H9 (cell line): ENCODE measurements at regions not wholly inside any gene's neighbourhood (a gene's known extent, or its start where the extent isn't known, plus 50 kb on each side); places are given as distances from the start of the nearest gene placed in this dataset.

ENCODE experiments used
- DNase-seq: peaks from one replicate; pipeline ENCODE4 v3.0.0-alpha.2; 2017
- H2AFZ ChIP-seq: one replicate; pipeline ENCODE4 v1.6.1; 2013; ENCODE audit warnings: mild to moderate bottlenecking, low read length, control low read depth, moderate library complexity
- H2AK5ac ChIP-seq: 2 replicates; pipeline ENCODE4 v1.6.1; 2013; ENCODE audit warnings: low read length, control low read depth, mixed read lengths; ENCODE audit not compliant: insufficient read length
- H2BK120ac ChIP-seq: one replicate; pipeline ENCODE4 v1.6.1; 2013; ENCODE audit warnings: low read depth, mild to moderate bottlenecking, low read length, control low read depth, inconsistent platforms; ENCODE audit not compliant: poor library complexity, severe bottlenecking
- H2BK12ac ChIP-seq: 2 replicates; pipeline ENCODE4 v1.6.1; 2013; ENCODE audit warnings: low read length, control low read depth, mixed read lengths, low read depth; ENCODE audit not compliant: insufficient read length
- H2BK15ac ChIP-seq: 2 replicates; pipeline ENCODE4 v1.6.1; 2013; ENCODE audit warnings: low read depth, low read length, control low read depth
- H2BK20ac ChIP-seq: one replicate; pipeline ENCODE4 v1.6.1; 2013; ENCODE audit warnings: low read depth, mild to moderate bottlenecking, low read length, control low read depth, inconsistent platforms; ENCODE audit not compliant: poor library complexity, severe bottlenecking
- H2BK5ac ChIP-seq: 2 replicates; pipeline ENCODE4 v1.6.1; 2013; ENCODE audit warnings: low read length, control low read depth, mixed read lengths; ENCODE audit not compliant: insufficient read length
- H3K14ac ChIP-seq: 2 replicates; pipeline ENCODE4 v1.6.1; 2013; ENCODE audit warnings: low read length, control low read depth; ENCODE audit not compliant: insufficient read depth
- H3K18ac ChIP-seq: 2 replicates; pipeline ENCODE4 v1.6.1; 2013; ENCODE audit warnings: low read depth, mild to moderate bottlenecking, mixed read lengths, low read length, control low read depth; ENCODE audit not compliant: insufficient read length
- H3K23ac ChIP-seq: 2 replicates; pipeline ENCODE4 v1.6.1; 2013; ENCODE audit warnings: low read length, control low read depth, mixed read lengths, low read depth; ENCODE audit not compliant: insufficient read length
- H3K23me2 ChIP-seq: 2 replicates; pipeline ENCODE4 v1.6.1; 2013; ENCODE audit warnings: low read depth, mild to moderate bottlenecking, mixed read lengths, low read length, control low read depth; ENCODE audit not compliant: insufficient read length, poor library complexity, severe bottlenecking
- H3K27ac ChIP-seq: 2 replicates; pipeline ENCODE4 v1.5.1; 2013; ENCODE audit warnings: low read length, control low read depth, mixed read lengths, low read depth; ENCODE audit not compliant: insufficient read length
- H3K27me3 ChIP-seq: 2 replicates; pipeline ENCODE4 v1.6.1; 2013; ENCODE audit warnings: low read length, control low read depth, inconsistent platforms; ENCODE audit not compliant: insufficient read depth
- H3K4ac ChIP-seq: 2 replicates; pipeline ENCODE4 v1.6.1; 2013; ENCODE audit warnings: low read depth, mild to moderate bottlenecking, control low read depth, inconsistent platforms, low read length, moderate library complexity
- H3K4me1 ChIP-seq: 2 replicates; pipeline ENCODE4 v1.6.1; 2013; ENCODE audit warnings: low read length, control low read depth, inconsistent platforms; ENCODE audit not compliant: insufficient read depth
- H3K4me2 ChIP-seq: 2 replicates; pipeline ENCODE4 v1.6.1; 2013; ENCODE audit warnings: low read length, control low read depth, mixed read lengths; ENCODE audit not compliant: insufficient read length, insufficient read depth
- H3K56ac ChIP-seq: 2 replicates; pipeline ENCODE4 v1.6.1; 2013; ENCODE audit warnings: low read depth, mild to moderate bottlenecking, mixed read lengths, low read length, control low read depth; ENCODE audit not compliant: insufficient read length
- H3K79me1 ChIP-seq: 2 replicates; pipeline ENCODE4 v1.6.1; 2013; ENCODE audit warnings: low read depth, mild to moderate bottlenecking, moderate library complexity, low read length, control low read depth, inconsistent platforms; ENCODE audit not compliant: insufficient read depth, poor library complexity, severe bottlenecking
- H3K79me2 ChIP-seq: 2 replicates; pipeline ENCODE4 v1.6.1; 2013; ENCODE audit warnings: low read length, control low read depth, inconsistent platforms; ENCODE audit not compliant: insufficient read depth
- H3K9ac ChIP-seq: 2 replicates; pipeline ENCODE4 v1.6.1; 2013; ENCODE audit warnings: low read length, control low read depth, mixed read lengths; ENCODE audit not compliant: insufficient read length; ENCODE audit errors: extremely low read depth
- H3K9me3 ChIP-seq: one replicate; pipeline ENCODE4 v1.6.1; 2013; ENCODE audit warnings: low read depth, low read length, inconsistent platforms; ENCODE audit not compliant: control insufficient read depth
- H3T11ph ChIP-seq: one replicate; pipeline ENCODE4 v1.6.1; 2013; ENCODE audit warnings: mild to moderate bottlenecking, low read length, control low read depth, inconsistent platforms
- H4K20me1 ChIP-seq: one replicate; pipeline ENCODE4 v1.6.1; 2013; ENCODE audit not compliant: control insufficient read depth, insufficient read length, insufficient read depth
- H4K5ac ChIP-seq: 2 replicates; pipeline ENCODE4 v1.6.1; 2013; ENCODE audit warnings: low read depth, mild to moderate bottlenecking, mixed read lengths, low read length, control low read depth; ENCODE audit not compliant: insufficient read length
- H4K8ac ChIP-seq: replicated peaks from 2 replicates; pipeline ENCODE4 v1.6.1; 2013; ENCODE audit warnings: low read length, control low read depth, mixed read lengths, low read depth; ENCODE audit not compliant: insufficient read length
- H4K91ac ChIP-seq: 2 replicates; pipeline ENCODE4 v1.6.1; 2013; ENCODE audit warnings: low read depth, mild to moderate bottlenecking, moderate library complexity, mixed read lengths, low read length, control low read depth; ENCODE audit not compliant: insufficient read length
- H3K27ac Mint-ChIP-seq, 3 experiments: 2 replicates in 2 of 3; 3 replicates in 1 of 3; pipeline ENCODE4 v1.8.0; 2020 to 2021; ENCODE audit warnings: mixed read lengths in 3 of 3, mild to moderate bottlenecking in 1 of 3, moderate library complexity in 1 of 3
- H3K27me3 Mint-ChIP-seq: 2 replicates; pipeline ENCODE4 v1.8.0; 2021; ENCODE audit warnings: low read depth, mild to moderate bottlenecking, moderate library complexity, mixed read lengths
- H3K36me3 Mint-ChIP-seq, 3 experiments: 2 replicates in 2 of 3; 3 replicates in 1 of 3; pipeline ENCODE4 v1.8.0; 2020 to 2021; ENCODE audit warnings: low read depth in 3 of 3, mixed read lengths in 3 of 3; ENCODE audit not compliant: insufficient read depth in 1 of 3
- H3K4me1 Mint-ChIP-seq, 2 experiments: 2 replicates each; pipeline ENCODE4 v1.8.0; 2020; ENCODE audit warnings: mixed read lengths in 2 of 2
- H3K4me3 Mint-ChIP-seq, 2 experiments: 2 replicates in 1 of 2; 3 replicates in 1 of 2; pipeline ENCODE4 v1.8.0; 2020 to 2021; ENCODE audit warnings: mild to moderate bottlenecking in 2 of 2, mixed read lengths in 2 of 2, moderate library complexity in 1 of 2
- H3K9me3 Mint-ChIP-seq, 2 experiments: 2 replicates in 1 of 2; 3 replicates in 1 of 2; pipeline ENCODE4 v1.8.0; 2020; ENCODE audit warnings: mild to moderate bottlenecking in 2 of 2, mixed read lengths in 2 of 2, moderate library complexity in 1 of 2
- WGBS: extraction: QIAGEN DNeasy Blood & Tissue Kit; methylation state at CpG from one replicate; pipeline ENCODE4 v1.1.7; 2013; ENCODE audit warnings: missing lambda C conversion rate, low lambda C conversion rate, mixed read lengths; ENCODE audit not compliant: insufficient read length; ENCODE audit errors: extremely low coverage; 5-methylcytosine and 5-hydroxymethylcytosine counted together
- TF ChIP-seq, protein P1 (sequence below): fragments of 200-600 bp; sonication (generic); conservative IDR thresholded peaks from 3 replicates; pipeline ENCODE4 v1.8.0; 2021; ENCODE audit warnings: antibody characterized with exemption, mild to moderate bottlenecking

DNA sequence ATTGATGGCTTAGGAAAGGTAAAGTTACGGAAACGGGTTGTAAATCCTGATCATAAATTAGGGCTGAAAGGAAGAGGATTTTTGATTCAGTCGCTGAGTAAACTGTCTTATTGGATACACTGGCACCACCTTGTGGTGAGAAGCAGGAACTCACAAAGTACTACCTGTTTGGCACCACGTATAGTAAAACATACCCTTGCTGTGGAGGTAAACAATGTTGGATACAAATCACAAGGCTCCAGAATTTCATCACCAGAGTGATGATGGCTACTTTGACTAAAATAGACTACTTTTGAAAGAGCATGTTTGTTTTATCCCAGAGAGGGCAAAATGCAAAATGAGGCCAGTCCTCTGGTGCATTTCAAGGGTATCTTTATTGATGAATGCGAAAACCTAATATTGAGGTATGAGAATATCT, 216.9 kb downstream of the IGSF11 start:
- Histone ChIP-seq H4K8ac (no peak overlapping the region), H3K18ac (no peak overlapping the region), H3K14ac (no peak overlapping the region), H2BK12ac (no peak overlapping the region), H2BK20ac (no peak overlapping the region), H3K9me3 (no peaks in the 10 kb centered on the region), H2AFZ (no peak overlapping the region), H3K4me2 (no peak overlapping the region), H3K27me3 (no peaks in the 10 kb centered on the region), H3K4me1 (no peaks in the 10 kb centered on the region), H2AK5ac (no peak overlapping the region), H3K56ac (no peak overlapping the region), H3K9ac (no peak overlapping the region), H4K91ac (no peak overlapping the region), H3T11ph (no peak overlapping the region), H4K20me1 (no peaks in the 10 kb centered on the region), H2BK5ac (no peak overlapping the region), H2BK15ac (no peak overlapping the region), H3K27ac (no peak overlapping the region), H3K23ac (no peak overlapping the region), H4K5ac (no peak overlapping the region), H2BK120ac (no peak overlapping the region), H3K79me1 (no peaks in the 10 kb centered on the region), H3K79me2 (no peaks in the 10 kb centered on the region), H3K23me2 (no peaks in the 10 kb centered on the region), H3K4ac (no peak overlapping the region)
- Mint-ChIP-seq H3K4me3 (no peak overlapping the region), H3K4me1 (peaks cover 4 to 10% of the 10 kb centered on the region in 2 experiments), H3K27me3 (no peaks in the 10 kb centered on the region), H3K36me3 (no peaks in the 10 kb centered on the region), H3K9me3 (no peaks in the 10 kb centered on the region), H3K27ac (no peak overlapping the region)
- no CpG with 5 or more reads among the region's 5 CpGs for WGBS
- DNase-seq, result peak; percentile 60
- TF ChIP-seq, protein P1, sequence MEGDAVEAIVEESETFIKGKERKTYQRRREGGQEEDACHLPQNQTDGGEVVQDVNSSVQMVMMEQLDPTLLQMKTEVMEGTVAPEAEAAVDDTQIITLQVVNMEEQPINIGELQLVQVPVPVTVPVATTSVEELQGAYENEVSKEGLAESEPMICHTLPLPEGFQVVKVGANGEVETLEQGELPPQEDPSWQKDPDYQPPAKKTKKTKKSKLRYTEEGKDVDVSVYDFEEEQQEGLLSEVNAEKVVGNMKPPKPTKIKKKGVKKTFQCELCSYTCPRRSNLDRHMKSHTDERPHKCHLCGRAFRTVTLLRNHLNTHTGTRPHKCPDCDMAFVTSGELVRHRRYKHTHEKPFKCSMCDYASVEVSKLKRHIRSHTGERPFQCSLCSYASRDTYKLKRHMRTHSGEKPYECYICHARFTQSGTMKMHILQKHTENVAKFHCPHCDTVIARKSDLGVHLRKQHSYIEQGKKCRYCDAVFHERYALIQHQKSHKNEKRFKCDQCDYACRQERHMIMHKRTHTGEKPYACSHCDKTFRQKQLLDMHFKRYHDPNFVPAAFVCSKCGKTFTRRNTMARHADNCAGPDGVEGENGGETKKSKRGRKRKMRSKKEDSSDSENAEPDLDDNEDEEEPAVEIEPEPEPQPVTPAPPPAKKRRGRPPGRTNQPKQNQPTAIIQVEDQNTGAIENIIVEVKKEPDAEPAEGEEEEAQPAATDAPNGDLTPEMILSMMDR, result peak; percentile 89
